Endothelial cell of umbilical vein (primary cell): ENCODE measurements at regions not wholly inside any gene's neighbourhood (a gene's known extent, or its start where the extent isn't known, plus 50 kb on each side); places are given as distances from the start of the nearest gene placed in this dataset.

ENCODE experiments used
- EZH2 ChIP-seq: IDR thresholded peaks from 2 replicates; pipeline ENCODE4 v1.6.1; 2012; ENCODE audit warnings: borderline replicate concordance, low read depth, mild to moderate bottlenecking, moderate library complexity, low read length, inconsistent platforms; ENCODE audit not compliant: severe bottlenecking
- GATA2 ChIP-seq: IDR thresholded peaks from 2 replicates; pipeline ENCODE4 v1.7.0; 2011; ENCODE audit warnings: low read depth, mild to moderate bottlenecking, moderate library complexity, mixed read lengths, low read length; ENCODE audit not compliant: insufficient read length, insufficient read depth
- JUN ChIP-seq: IDR thresholded peaks from 2 replicates; pipeline ENCODE4 v1.6.1; 2011; ENCODE audit warnings: borderline replicate concordance, low read depth; ENCODE audit not compliant: insufficient read length, insufficient read depth
- POLR2A ChIP-seq: IDR thresholded peaks from 2 replicates; pipeline ENCODE4 v1.6.1; 2012; ENCODE audit warnings: low read depth, mild to moderate bottlenecking, control low read depth, low read length
- POLR2AphosphoS5 ChIP-seq: IDR thresholded peaks from 2 replicates; pipeline ENCODE4 v1.6.1; 2012; ENCODE audit warnings: low read depth, mild to moderate bottlenecking, control low read depth, low read length, moderate library complexity; ENCODE audit not compliant: insufficient read depth
- TF ChIP-seq, protein P1 (sequence below), 2 donors: IDR thresholded peaks; 1 replicate in 1 of 2; 2 replicates in 1 of 2; pipeline ENCODE4 v1.5.1; 2011; ENCODE audit warnings: low read length in 2 of 2, mild to moderate bottlenecking in 2 of 2, moderate library complexity in 2 of 2, control low read depth in 1 of 2, inconsistent platforms in 1 of 2, low read depth in 1 of 2; ENCODE audit not compliant: insufficient read depth in 1 of 2; ENCODE audit errors: extremely low read depth in 1 of 2
- TF ChIP-seq, protein P2 (sequence below): IDR thresholded peaks from 2 replicates; pipeline ENCODE4 v1.6.1; 2011; ENCODE audit not compliant: insufficient read depth, insufficient read length

DNA sequence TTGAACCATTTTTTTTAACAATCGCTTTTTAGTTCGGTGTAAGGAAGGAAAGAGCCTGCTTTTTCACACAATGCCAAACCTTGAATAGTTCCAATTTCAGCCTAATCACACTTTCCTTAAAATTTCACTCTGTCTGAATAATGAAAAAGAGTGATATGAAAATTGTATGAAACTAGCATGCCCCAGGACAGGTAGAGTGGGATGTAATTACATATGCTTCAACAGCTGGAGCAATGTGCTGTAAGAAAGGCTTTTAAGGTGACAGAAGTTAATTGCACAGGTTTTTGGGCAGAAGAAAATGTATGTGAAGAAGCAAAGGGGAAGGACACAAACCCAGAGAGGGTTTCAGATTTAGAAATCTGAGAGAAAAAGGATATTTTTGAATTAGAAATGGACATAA is 184.0 kb downstream of the DSC3 start:
- TF ChIP-seq, protein P1, sequence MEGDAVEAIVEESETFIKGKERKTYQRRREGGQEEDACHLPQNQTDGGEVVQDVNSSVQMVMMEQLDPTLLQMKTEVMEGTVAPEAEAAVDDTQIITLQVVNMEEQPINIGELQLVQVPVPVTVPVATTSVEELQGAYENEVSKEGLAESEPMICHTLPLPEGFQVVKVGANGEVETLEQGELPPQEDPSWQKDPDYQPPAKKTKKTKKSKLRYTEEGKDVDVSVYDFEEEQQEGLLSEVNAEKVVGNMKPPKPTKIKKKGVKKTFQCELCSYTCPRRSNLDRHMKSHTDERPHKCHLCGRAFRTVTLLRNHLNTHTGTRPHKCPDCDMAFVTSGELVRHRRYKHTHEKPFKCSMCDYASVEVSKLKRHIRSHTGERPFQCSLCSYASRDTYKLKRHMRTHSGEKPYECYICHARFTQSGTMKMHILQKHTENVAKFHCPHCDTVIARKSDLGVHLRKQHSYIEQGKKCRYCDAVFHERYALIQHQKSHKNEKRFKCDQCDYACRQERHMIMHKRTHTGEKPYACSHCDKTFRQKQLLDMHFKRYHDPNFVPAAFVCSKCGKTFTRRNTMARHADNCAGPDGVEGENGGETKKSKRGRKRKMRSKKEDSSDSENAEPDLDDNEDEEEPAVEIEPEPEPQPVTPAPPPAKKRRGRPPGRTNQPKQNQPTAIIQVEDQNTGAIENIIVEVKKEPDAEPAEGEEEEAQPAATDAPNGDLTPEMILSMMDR (IDR thresholded peaks at IDR 0.05; ENCODE audit: extremely low read depth in 1 of 2, insufficient read depth in 1 of 2, low read depth in 1 of 2, low read length in 2 of 2): no peak
- TF ChIP-seq POLR2A (no peak), EZH2 (no peak), POLR2AphosphoS5 (no peak), GATA2 (no peak), JUN (no peak)
- TF ChIP-seq, protein P2, sequence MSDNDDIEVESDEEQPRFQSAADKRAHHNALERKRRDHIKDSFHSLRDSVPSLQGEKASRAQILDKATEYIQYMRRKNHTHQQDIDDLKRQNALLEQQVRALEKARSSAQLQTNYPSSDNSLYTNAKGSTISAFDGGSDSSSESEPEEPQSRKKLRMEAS: no peak
